GM18511 (cell line): ENCODE measurements at regions not wholly inside any gene's neighbourhood (a gene's known extent, or its start where the extent isn't known, plus 50 kb on each side); places are given as distances from the start of the nearest gene placed in this dataset.
"Not testable (repeated sequence)": the region's sequence is repeated elsewhere in the genome, so short reads cannot be mapped to it uniquely, and the experiment has no call there.

Source experiments
- ATAC-seq: cut with Tn5 transposase; IDR thresholded peaks from one replicate; pipeline ENCODE4 v1.9.1; 2021; ENCODE audit warnings: mild to moderate bottlenecking, moderate library complexity; ENCODE audit not compliant: unreplicated experiment

- ATAC-seq = no peak
Measured at GRCh38 chr15:81744364-81744763, 301.5 kb downstream of the MEX3B start.

GRCh38 chr15:81740416-81740815 lies 305.4 kb downstream of the MEX3B start:
- no peak for ATAC-seq

- ATAC-seq = no peak
Measured at GRCh38 chr15:81729340-81729739, 316.5 kb downstream of the MEX3B start.

- ATAC-seq = no peak
Measured at GRCh38 chr15:81728726-81729125, 317.1 kb downstream of the MEX3B start.

- no peak for ATAC-seq
Measured at GRCh38 chr15:81725590-81725989, 320.2 kb downstream of the MEX3B start.

GRCh38 chr15:81724536-81724935 lies 321.3 kb downstream of the MEX3B start:
- no peak for ATAC-seq

- ATAC-seq = no peak
Measured at GRCh38 chr15:81723701-81724100, 322.1 kb downstream of the MEX3B start.

- no peak for ATAC-seq
Measured at GRCh38 chr15:81723113-81723651, 322.6 kb downstream of the MEX3B start.

GRCh38 chr15:81716468-81716867 lies 329.4 kb downstream of the MEX3B start:
- not testable (repeated sequence) for ATAC-seq

GRCh38 chr15:81710328-81710727 lies 335.5 kb downstream of the MEX3B start:
- ATAC-seq = no peak

- ATAC-seq = not testable (repeated sequence)
Measured at GRCh38 chr15:81706816-81707346, 332.9 kb upstream of the TMC3 start.

- not testable (repeated sequence) for ATAC-seq
Measured at GRCh38 chr15:81705727-81706126, 331.7 kb upstream of the TMC3 start.

- ATAC-seq = no peak
Measured at GRCh38 chr15:81686021-81686420, 312.0 kb upstream of the TMC3 start.

GRCh38 chr15:81685237-81685636 lies 311.2 kb upstream of the TMC3 start:
- ATAC-seq = no peak

GRCh38 chr15:81680829-81681228 lies 306.8 kb upstream of the TMC3 start:
- ATAC-seq = no peak

GRCh38 chr15:81666839-81667238 lies 292.8 kb upstream of the TMC3 start:
- no peak for ATAC-seq

GRCh38 chr15:81660976-81661375 lies 287.0 kb upstream of the TMC3 start:
- ATAC-seq = no peak

GRCh38 chr15:81653259-81653658 lies 279.2 kb upstream of the TMC3 start:
- ATAC-seq = no peak

- no peak for ATAC-seq
Measured at GRCh38 chr15:81645470-81645869, 271.5 kb upstream of the TMC3 start.

- ATAC-seq = no peak
Measured at GRCh38 chr15:81643771-81644170, 269.8 kb upstream of the TMC3 start.

- ATAC-seq = no peak
Measured at GRCh38 chr15:81642451-81642990, 268.5 kb upstream of the TMC3 start.

GRCh38 chr15:81636064-81636463 lies 262.1 kb upstream of the TMC3 start:
- ATAC-seq = not testable (repeated sequence)

- no peak for ATAC-seq
Measured at GRCh38 chr15:81633889-81634288, 259.9 kb upstream of the TMC3 start.
